GM21576 (cell line): ENCODE measurements at regions not wholly inside any gene's neighbourhood (a gene's known extent, or its start where the extent isn't known, plus 50 kb on each side); places are given as distances from the start of the nearest gene placed in this dataset.

Experiments
- ATAC-seq: cut with Tn5 transposase; IDR thresholded peaks from one replicate; pipeline ENCODE4 v1.9.1; 2021; ENCODE audit warnings: mild to moderate bottlenecking, moderate library complexity; ENCODE audit not compliant: unreplicated experiment

DNA sequence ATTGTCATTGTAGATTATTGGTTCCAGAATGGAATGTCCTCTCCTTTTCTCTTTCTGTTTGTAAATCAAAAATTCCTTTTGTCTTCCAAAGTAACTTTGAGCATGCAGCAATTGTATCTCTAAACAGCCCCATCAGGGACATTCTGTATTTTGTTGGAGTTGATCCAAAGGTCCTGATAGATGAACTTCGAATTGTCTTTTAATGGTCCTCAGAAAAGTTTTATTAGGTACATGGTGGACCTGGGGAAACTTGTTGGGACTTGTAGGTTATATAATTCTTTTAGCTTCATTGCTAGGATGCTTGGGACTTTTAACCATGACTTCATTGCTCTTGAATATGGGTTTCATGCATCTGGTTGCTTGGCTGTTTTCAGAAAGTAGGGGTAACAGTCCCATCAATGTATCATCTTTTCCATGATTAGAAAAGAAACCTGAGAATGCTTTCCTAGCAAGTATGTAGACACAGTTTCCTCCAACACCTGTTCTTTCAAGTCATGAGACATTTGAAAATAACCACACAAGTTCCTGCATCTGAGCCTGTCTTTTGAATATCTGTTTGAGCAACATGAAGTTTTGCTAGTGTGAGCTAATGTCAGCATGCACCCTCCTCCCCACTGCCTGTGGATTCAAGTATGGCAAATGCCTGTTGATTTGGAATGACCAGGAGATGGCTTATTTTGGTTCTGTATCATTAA lies 413.1 kb downstream of the KCNRG start:
- ATAC-seq, result no peak

DNA sequence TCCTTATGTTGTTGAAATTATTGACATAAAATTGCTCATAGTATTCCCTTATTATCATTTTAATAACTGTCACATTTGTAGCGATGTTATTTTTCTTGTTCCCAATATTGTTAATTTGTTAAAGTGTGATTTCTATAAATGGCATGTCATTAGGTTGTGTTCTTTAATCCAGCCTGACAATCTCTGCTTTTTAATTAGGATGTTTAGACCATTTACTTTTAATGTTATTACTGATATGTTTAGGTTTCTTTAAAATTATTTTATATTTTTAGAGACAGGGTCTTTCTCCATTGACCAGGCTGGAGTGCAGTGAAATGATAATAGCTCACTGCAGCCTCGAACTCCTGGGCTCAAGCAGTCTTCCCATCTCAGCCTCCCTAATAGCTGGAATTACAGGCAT lies 408.5 kb downstream of the DLEU7 start:
- ATAC-seq, result no peak

DNA sequence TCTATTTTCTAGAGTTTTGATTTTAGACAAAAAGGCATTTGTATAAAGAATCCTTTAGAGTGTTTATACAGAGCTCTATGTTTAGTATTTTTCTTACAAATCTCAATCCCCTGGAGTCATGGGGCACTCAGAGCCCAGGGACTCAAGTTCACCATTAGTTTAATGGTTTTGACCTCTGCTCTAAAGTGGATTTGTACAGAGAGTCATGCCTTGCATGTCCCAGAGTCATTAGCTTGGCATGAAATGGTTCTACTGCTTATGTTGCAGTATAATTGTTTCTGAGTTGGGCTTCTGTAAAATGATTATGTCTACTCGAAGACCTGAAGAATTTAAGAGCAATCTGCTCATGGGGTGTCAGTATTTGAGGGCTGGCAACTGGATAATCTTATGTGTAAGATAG lies 406.2 kb downstream of the DLEU7 start:
- ATAC-seq, result no peak

DNA sequence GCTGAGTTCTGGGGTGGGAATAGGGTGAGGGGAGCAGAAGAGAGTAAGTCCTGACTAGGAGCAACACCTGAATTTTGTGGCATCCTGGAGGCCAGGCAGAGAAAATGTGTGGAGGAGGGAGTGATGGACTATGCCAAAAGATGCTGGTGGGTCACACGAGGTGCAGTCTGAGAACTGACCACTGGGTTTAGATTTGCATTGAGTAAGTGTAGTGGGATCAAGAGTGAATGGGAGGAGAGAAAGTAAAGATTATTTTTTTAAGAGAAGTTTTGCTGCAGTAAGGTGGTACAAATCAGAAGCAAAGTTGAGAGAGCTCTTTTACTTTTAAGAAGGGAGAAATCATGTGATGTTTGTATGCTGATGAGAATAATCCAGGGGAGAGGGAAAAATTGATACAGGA lies 405.1 kb downstream of the DLEU7 start:
- no peak for ATAC-seq

DNA sequence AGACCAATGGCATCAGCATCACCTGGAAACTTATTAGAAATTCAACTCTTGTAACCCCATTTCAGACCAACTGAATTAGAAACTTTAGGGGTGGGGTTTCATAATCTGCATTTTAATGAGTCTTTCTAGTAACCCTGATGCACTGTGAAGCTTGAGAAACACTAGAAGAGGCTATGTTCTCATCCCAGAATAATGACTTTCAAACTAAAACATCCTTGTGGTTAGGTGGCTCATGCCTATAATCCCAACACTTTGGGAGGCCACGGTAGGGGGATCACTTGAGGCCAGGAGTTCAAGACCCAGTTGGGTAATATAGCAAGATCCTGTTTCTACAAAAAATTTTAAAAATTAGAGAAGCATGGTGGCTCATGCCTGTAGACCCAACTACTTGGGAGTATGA lies 402.4 kb downstream of the DLEU7 start:
- ATAC-seq, result no peak

DNA sequence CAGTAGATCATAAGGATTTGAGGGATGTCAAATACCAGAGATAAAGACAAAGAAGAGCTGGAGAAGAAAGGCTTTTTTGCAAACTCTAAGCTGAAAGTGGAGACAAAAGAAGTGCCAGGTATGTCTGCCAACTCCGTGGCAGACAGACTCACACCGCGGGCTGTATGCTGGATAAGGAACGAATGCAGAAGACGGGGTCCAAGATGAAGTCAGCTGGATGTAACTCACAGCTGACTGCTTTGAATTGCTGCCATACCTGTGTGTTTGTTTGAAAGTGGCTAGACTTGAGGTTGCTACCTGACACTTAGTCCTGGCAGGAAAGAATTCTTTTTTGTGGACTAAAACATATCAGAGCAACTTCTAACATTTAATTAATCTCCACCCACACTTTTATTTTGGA lies 398.8 kb downstream of the DLEU7 start:
- no peak for ATAC-seq

DNA sequence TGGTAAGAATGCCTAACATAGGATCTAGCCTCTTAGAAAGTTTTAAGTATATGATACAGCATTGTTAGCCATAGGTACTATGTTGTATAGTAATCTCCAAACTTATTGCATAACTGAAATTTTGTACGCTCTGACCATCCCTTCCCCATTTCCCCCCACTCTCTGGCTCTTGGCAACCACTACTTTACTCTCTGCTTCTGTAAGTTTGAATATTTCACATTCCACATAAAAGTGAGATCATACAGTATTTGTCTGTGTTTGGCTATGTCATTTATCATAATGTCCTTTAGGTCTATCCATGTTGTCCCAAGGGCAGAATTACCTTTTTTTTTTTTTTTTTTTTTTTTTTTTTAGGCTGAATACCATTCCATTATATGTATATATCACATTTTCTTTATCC lies 396.9 kb downstream of the DLEU7 start:
- ATAC-seq, result no peak

DNA sequence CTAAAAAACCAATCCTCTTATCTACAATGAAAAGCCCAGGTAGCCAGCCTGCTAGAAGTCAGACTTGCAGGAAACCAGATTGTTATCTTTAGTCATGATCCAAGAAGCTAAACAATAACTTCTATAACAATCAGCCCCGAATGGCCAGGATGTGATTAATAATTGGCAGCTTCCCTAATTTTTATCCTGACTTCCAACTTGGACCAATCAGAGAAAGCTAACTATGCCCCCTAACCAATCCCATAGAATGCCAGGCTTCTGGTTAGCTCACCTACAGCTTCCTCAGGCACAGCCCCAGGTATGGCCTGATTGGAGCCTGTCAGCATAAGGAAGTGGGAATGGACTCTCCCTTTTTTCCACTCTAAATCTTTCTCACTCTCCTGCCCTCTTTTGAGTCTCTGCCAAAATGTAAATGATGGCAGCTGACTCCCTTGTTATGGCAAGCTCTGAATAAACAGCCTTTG lies 394.9 kb downstream of the DLEU7 start:
- ATAC-seq, result no peak

DNA sequence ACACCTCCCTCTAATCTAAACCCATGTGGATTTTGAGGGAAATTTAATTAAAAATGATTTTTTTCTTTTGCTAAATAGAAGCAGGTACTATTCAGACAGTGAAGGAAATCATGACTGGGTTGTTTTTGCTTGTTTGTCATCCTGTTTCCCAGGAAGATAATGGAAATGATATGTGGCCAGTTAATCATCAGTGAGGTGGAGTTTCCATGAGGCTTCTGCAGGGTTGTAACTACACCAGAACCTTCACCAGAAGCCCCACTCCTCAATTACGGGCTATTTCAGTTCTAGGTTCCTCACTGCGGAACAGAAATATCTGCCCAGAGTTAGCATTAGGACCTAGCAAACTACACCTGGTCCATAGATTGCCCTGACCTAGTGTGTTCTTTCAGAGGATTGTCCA lies 394.0 kb downstream of the DLEU7 start:
- ATAC-seq, result no peak

DNA sequence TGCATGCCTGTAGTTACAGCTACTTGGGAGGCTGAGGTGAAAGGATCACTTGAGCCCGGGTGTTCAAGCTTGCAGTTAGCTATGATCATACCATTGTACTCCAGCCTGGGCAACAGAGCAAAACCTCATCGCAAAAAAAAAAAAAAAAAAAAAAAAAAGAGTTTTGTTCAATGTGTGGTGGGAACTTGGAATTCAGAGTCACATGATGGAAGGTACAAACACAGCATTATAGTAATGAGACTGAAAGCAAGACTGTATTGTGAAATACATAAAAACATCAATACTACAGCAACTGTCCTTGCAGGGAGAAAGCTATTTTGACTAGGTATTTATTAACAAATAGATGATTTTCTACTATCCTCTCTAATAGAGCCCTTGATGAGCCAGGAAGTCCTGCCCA lies 393.2 kb downstream of the DLEU7 start:
- no peak for ATAC-seq

DNA sequence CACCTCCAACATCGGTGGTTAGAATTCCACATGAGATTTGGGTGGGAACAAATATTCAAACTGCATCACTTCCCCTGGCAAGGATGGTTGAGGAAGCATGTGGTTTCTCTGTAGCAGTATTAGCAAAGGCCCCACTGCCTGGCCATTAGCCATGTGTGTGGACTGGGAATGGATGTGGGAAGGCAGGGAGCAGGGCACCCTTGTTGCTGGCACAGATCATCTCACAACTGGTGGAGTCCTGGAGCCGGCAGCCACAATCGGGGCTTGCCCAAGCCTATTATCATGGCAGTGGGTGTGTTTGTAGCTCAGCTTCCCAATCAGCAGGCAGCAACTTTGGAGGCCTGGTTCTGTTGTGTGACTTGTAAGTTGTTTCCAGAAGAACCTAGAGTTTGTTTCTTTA lies 391.9 kb downstream of the DLEU7 start:
- ATAC-seq, result no peak

DNA sequence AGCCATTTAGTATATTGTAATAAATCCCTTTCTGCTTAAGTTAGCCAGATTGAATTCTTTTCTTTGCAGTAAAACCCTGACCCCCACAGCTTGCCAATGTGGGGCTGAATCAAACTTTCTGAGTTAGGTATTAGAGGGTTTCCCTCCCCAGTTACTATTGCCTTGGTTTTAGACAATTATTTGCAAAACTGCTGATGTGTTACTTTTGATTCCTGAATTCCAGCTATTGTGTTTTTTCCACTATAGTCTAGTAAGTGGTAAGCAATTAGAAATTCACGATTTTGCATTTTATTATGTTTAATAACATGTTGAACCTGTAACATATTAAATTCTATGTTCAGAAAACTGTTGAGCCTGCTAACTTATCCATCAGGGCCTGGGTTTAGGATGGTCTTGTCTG lies 391.5 kb downstream of the DLEU7 start:
- no peak for ATAC-seq

DNA sequence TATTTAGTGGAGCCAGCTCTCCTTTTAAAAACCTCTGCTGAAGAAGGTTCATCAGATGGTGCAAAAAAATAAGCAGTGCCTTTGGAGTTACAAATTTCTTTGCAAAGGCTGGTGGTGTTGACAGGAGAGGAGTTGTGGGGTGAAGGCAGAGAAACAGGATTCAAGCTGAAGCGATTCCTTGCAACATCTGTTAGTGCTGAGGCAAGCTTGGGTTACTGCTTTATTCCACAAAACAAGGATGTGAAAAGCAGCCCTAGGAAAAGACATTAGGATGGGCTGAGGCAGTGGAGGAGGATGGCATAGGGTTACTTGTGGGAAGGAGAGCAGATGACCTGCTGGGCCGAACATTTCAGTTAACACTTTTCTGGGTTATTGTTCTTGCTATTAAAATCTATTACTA lies 390.7 kb downstream of the DLEU7 start:
- no peak for ATAC-seq

DNA sequence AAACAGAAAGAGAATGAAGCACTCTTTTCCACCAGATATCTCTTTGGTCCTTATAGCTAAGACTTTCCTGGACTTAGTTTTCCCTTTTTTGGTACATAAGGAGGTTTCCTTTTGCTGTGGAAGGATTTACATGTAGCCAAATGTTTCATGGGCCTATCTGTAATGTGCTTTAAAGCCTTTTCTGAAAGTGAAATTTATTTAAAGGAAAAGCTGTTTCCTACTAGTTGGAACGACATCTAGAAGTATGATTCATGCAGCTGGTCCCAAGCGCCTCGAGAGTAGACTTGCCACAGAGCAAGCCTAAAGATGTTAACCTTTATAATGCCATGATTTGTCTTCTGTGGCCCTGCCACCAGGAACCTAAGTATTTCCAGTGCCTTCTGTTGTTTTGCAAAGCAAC lies 390.3 kb downstream of the DLEU7 start:
- ATAC-seq, result no peak

DNA sequence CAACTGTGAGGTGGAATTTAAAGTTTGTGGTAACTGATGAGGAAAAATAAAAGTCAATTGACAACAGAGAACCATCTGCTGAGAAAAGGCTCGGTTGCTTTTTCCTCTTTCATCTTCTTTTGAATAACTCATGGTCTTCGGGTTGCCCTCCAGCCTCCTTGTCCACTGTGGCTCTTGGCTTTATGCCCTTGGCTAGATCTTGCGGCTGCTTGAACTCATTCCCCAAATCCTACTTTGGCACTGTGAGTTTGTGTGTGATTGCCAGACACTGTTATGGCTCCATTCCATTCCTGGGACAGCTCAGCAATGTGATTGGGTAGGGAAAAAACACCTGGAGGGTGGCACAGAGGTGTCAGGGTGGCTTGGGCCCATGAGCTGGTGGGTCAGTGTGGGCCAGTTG lies 387.4 kb downstream of the DLEU7 start:
- no peak for ATAC-seq

DNA sequence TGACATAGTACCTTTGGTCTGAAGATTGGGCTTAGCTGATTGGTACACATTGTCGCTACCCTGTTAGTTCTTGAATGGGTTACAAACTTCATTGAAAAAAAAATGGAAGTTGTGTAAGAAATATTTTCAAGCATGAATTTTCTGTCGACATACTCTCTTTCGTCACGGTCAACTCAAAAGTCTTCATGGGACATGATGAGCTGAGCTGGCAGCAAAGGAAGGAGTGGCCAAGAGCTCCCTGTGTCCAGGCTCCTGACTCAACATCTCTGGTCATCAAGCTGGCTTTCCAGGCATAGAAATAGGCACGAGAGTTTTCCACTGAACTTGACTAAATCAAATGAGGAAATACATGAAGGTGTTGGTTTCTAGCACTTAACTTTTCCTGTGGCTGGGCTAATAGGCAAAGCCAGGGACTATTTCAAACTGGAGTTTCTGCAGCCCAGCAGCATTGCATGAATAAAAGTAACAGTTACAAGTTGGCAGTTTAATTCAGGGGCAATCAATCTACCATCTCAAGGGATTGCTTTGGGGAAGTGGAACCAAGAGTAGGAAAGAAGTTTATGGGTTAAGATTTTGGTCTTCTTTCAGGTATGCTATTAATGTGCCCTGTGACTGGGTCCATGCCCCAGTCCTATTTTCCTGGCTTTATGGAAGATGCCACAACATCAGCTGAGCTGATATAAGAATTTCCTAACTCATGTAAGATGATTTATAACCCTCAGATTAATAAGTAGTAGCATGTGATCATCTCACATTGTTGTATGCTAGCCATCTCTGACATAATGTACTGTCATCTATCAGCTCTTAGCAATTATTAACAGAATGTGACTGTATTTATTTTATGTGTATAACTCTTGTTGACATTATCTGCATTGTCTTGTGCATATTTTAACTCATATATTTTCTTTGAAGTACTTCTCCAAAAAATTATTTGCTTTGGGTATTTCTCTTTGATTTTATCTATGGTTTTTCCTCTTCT lies 385.8 kb downstream of the DLEU7 start:
- ATAC-seq, result no peak

DNA sequence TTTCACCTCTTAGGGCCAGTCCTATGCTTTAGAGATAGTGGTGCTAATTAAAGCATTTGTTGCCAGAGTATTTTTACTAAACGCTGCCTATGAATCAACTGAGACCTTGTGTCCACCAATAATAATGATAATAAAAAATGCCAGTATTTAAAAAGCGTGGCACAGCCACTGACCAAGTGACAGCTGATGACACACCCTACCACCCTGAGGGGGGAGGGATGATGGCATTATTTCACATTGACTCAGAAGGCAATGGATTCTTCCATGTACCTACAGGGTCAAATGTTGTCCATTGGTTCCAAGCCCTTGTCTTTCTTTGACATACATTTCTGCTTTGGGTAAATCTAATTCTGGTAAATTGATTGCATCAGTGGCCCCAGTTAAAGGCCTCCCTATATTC lies 384.4 kb downstream of the DLEU7 start:
- ATAC-seq, result no peak

DNA sequence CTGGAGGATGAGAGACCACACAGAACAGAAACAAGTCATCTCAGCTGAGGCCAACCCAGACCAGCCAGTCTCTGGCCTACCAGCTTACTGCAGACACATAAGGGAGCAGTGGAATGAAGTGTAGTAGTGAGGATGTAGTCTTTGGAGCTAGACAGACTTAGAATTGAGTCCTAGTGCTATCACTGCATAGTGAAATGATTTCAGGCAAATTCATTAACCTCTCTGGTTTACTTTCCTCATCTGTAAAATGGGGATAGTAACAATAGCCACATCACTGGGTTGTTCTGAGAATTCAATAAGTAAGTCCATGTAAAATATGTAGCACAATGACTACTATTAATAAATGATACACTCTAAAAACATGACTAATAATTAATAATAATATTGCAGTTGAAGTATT lies 383.8 kb downstream of the DLEU7 start:
- ATAC-seq, result no peak

DNA sequence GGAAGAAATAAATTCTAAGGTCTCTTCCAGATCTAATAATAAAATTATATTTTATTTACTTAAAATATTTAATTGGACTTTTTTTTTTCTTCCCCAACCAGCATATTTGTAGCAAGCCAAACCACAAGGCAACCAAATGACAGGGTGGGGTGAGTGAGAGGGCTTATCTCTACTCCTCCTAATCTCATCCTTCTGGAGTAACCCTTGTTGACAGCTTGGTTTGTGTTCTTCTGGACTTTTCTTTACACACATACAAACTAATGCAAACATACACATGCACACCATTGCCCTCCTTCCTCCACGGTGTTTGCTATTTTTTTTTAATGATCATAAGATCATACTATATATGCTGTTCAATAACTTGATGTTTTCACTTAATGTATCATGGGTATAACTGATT lies 383.1 kb downstream of the DLEU7 start:
- no peak for ATAC-seq

DNA sequence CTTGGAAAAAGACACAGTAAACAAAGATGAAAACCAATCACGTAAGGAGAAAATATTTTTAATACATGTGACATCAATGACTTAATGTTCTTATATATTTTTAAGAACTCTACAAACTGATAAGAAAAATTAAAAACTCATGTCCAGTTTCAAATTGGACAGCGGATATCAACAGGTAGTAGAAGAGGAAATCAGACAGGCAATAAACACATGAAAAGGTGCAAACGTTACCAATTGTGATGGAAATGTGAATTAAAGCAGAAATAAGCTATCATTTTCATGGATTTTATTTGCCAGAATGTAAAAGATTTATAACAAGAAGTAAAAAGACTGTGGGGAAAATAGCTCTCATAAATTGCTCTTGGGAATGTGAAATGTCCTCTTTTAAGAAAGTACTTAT lies 382.3 kb downstream of the DLEU7 start:
- no peak for ATAC-seq

DNA sequence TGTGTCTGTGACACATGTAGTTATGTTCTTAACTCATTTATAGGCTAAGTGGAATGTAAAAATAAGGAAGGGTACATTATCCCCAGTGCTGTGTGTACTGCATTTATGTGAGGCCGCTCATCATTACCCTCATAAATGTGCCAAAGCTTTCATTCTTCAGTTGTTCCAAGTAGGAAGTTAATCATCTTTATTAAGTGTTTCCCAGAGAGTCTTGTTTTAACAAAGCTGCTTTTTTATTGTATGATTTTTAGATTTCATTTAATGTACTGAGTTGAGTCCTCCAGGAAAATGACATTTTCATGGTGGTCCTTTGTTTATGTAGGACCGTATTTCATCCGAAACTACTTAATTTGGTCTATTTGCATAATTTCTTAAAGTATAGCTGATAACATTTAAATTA lies 379.8 kb downstream of the DLEU7 start:
- no peak for ATAC-seq
